Suprapubic skin (tissue), 4 donors: ENCODE measurements at regions not wholly inside any gene's neighbourhood (a gene's known extent, or its start where the extent isn't known, plus 50 kb on each side); places are given as distances from the start of the nearest gene placed in this dataset.

Experiments
- DNase-seq, 2 donors: peaks; one replicate each; pipeline ENCODE4 v3.0.0-alpha.2; 2019; ENCODE audit warnings: low spot score in 2 of 2
- H3K27ac ChIP-seq: fragments of 200-600 bp; sonication (generic); one replicate; pipeline ENCODE4 v1.5.1; 2019
- H3K27me3 ChIP-seq: fragments of 200-600 bp; sonication (generic); one replicate; pipeline ENCODE4 v1.5.1; 2019
- H3K36me3 ChIP-seq: fragments of 200-600 bp; sonication (generic); one replicate; pipeline ENCODE4 v1.5.1; 2019
- H3K4me1 ChIP-seq: fragments of 200-600 bp; sonication (generic); one replicate; pipeline ENCODE4 v1.5.1; 2019
- H3K4me3 ChIP-seq: fragments of 200-600 bp; sonication (generic); one replicate; pipeline ENCODE4 v1.5.1; 2019; ENCODE audit warnings: mild to moderate bottlenecking
- H3K9me3 ChIP-seq: fragments of 200-600 bp; sonication (generic); one replicate; pipeline ENCODE4 v1.5.1; 2019
- CTCF ChIP-seq, 2 donors: fragments of 200-600 bp in 1 of 2; fragments of 450-650 bp in 1 of 2; sonication (generic) in 1 of 2; IDR thresholded peaks; one replicate each; pipeline ENCODE4 v1.5.1; 2016 to 2019; ENCODE audit warnings: antibody characterized with exemption in 2 of 2, mild to moderate bottlenecking in 1 of 2, moderate library complexity in 1 of 2
- EP300 ChIP-seq: sonication (generic); formaldehyde crosslinking; IDR thresholded peaks from one replicate; pipeline ENCODE4 v1.6.1; 2017; ENCODE audit warnings: antibody characterized with exemption
- POLR2A ChIP-seq, 2 donors: fragments of 450-650 bp; IDR thresholded peaks; one replicate each; pipeline ENCODE4 v1.6.1; 2017; ENCODE audit warnings: antibody characterized with exemption in 2 of 2, mild to moderate bottlenecking in 2 of 2, moderate library complexity in 2 of 2
- POLR2AphosphoS5 ChIP-seq, 3 donors: sonication (generic); formaldehyde crosslinking; IDR thresholded peaks; one replicate each; pipeline ENCODE4 v1.6.1; 2017; ENCODE audit warnings: antibody characterized with exemption in 3 of 3
- WGBS: methylation state at CpG from one replicate; pipeline ENCODE4 v1.1.5; 2018; 5-methylcytosine and 5-hydroxymethylcytosine counted together

GRCh38 chr9:80117031-80117430 is 545.3 kb downstream of the TLE4 start:
- no peaks in the 10 kb centered on the region for H3K27me3 ChIP-seq
- 81% methylated on average over 3 of the region's 3 CpGs for WGBS

GRCh38 chr9:80114241-80114640 is 542.5 kb downstream of the TLE4 start:
- H3K27ac ChIP-seq, result no peak overlapping the region
- H3K36me3 ChIP-seq, result no peaks in the 10 kb centered on the region
- TF ChIP-seq EP300 (no peak), POLR2A (IDR thresholded peaks at IDR 0.05) (no peak), POLR2AphosphoS5 (IDR thresholded peaks at IDR 0.05) (no peak), CTCF (IDR thresholded peaks at IDR 0.05) (no peak)
- no peaks in the 10 kb centered on the region for H3K27me3 ChIP-seq
- 45% methylated on average over 2 of the region's 2 CpGs for WGBS
- no peaks in the 10 kb centered on the region for H3K4me1 ChIP-seq
- peaks cover 3% of the 10 kb centered on the region for H3K9me3 ChIP-seq
- no peak overlapping the region for H3K4me3 ChIP-seq
- DNase-seq, result no peak

More at GRCh38 chr9:80117031-80117430, 545.3 kb downstream of the TLE4 start:
- peaks cover 3% of the 10 kb centered on the region for H3K9me3 ChIP-seq
- no peak overlapping the region for H3K4me3 ChIP-seq
- no peaks in the 10 kb centered on the region for H3K4me1 ChIP-seq
- DNase-seq, result no peak
- TF ChIP-seq POLR2AphosphoS5 (IDR thresholded peaks at IDR 0.05) (no peak), EP300 (no peak)
- no peak overlapping the region for H3K27ac ChIP-seq
- no peaks in the 10 kb centered on the region for H3K36me3 ChIP-seq

- Histone ChIP-seq H3K9me3 (no peaks in the 10 kb centered on the region), H3K4me3 (no peak overlapping the region), H3K27me3 (no peaks in the 10 kb centered on the region), H3K4me1 (no peaks in the 10 kb centered on the region), H3K36me3 (no peaks in the 10 kb centered on the region), H3K27ac (no peak overlapping the region)
- 35% methylated on average over 3 of the region's 3 CpGs for WGBS
- no peak for DNase-seq
- TF ChIP-seq CTCF (IDR thresholded peaks at IDR 0.05), result no peak
- no peak for TF ChIP-seq EP300
- TF ChIP-seq POLR2AphosphoS5 (IDR thresholded peaks at IDR 0.05), result no peak
- no peak for TF ChIP-seq POLR2A (IDR thresholded peaks at IDR 0.05)
Measured at GRCh38 chr9:80107931-80108660, 536.3 kb downstream of the TLE4 start.

- 60% methylated on average over 4 of the region's 4 CpGs for WGBS
- no peaks in the 10 kb centered on the region for H3K4me1 ChIP-seq
Measured at GRCh38 chr9:80097476-80097875, 525.7 kb downstream of the TLE4 start.

GRCh38 chr9:80094176-80094771 is 522.5 kb downstream of the TLE4 start:
- Histone ChIP-seq H3K27ac (no peak overlapping the region), H3K4me1 (no peaks in the 10 kb centered on the region), H3K9me3 (no peaks in the 10 kb centered on the region), H3K27me3 (no peaks in the 10 kb centered on the region), H3K4me3 (no peak overlapping the region), H3K36me3 (no peaks in the 10 kb centered on the region)
- DNase-seq, result no peak
- WGBS, result 98% methylated on average over 1 of the region's 1 CpG
- TF ChIP-seq POLR2AphosphoS5 (IDR thresholded peaks at IDR 0.05), result no peak
- TF ChIP-seq EP300, result no peak
- no peak for TF ChIP-seq CTCF (IDR thresholded peaks at IDR 0.05)
- TF ChIP-seq POLR2A (IDR thresholded peaks at IDR 0.05), result no peak

More at GRCh38 chr9:80097476-80097875, 525.7 kb downstream of the TLE4 start:
- no peaks in the 10 kb centered on the region for H3K9me3 ChIP-seq
- TF ChIP-seq CTCF (IDR thresholded peaks at IDR 0.05), result no peak
- TF ChIP-seq POLR2AphosphoS5 (IDR thresholded peaks at IDR 0.05), result no peak
- TF ChIP-seq POLR2A (IDR thresholded peaks at IDR 0.05), result no peak
- no peak for TF ChIP-seq EP300
- H3K36me3 ChIP-seq, result no peaks in the 10 kb centered on the region
- H3K27ac ChIP-seq, result no peak overlapping the region
- DNase-seq, result no peak
- no peaks in the 10 kb centered on the region for H3K27me3 ChIP-seq
- no peak overlapping the region for H3K4me3 ChIP-seq
